Effector memory CD4-positive, alpha-beta T cell (primary cell): ENCODE measurements at regions not wholly inside any gene's neighbourhood (a gene's known extent, or its start where the extent isn't known, plus 50 kb on each side); places are given as distances from the start of the nearest gene placed in this dataset.
A peak's percentile ranks its signal among the peaks of the same experiment; 100 is the strongest.
"Not testable (repeated sequence)": the region's sequence is repeated elsewhere in the genome, so short reads cannot be mapped to it uniquely, and the experiment has no call there.

Experiments
- DNase-seq, 3 donors: peaks; one replicate each; pipeline ENCODE4 v3.0.0-alpha.2; 2020
- H3K27ac ChIP-seq: 2 replicates; pipeline ENCODE4 v1.7.0; 2013; ENCODE audit warnings: mild to moderate bottlenecking, low read length, moderate library complexity; ENCODE audit not compliant: insufficient read depth, poor library complexity, severe bottlenecking
- H3K27me3 ChIP-seq: replicated peaks from 2 replicates; pipeline ENCODE4 v1.7.0; 2013; ENCODE audit warnings: mild to moderate bottlenecking, low read length; ENCODE audit not compliant: insufficient read depth, control insufficient read depth, poor library complexity, severe bottlenecking
- H3K36me3 ChIP-seq: 2 replicates; pipeline ENCODE4 v1.7.0; 2013; ENCODE audit warnings: mild to moderate bottlenecking, low read length, moderate library complexity; ENCODE audit not compliant: control insufficient read depth, insufficient read depth
- H3K4me1 ChIP-seq: 2 replicates; pipeline ENCODE4 v1.7.0; 2013; ENCODE audit warnings: low read length, mild to moderate bottlenecking; ENCODE audit not compliant: control insufficient read depth, insufficient read depth, poor library complexity, severe bottlenecking
- H3K4me3 ChIP-seq: 2 replicates; pipeline ENCODE4 v1.7.0; 2013; ENCODE audit warnings: low read length, low read depth, mild to moderate bottlenecking; ENCODE audit not compliant: insufficient read depth, poor library complexity, severe bottlenecking
- H3K9me3 ChIP-seq: 2 replicates; pipeline ENCODE4 v1.7.0; 2013; ENCODE audit warnings: mild to moderate bottlenecking, low read length, moderate library complexity; ENCODE audit not compliant: control insufficient read depth

GRCh38 chrX:51144828-51145442 lies 187.7 kb upstream of the NUDT10 start:
- H3K4me3 ChIP-seq: no peak overlapping the region
- no peak overlapping the region for H3K27ac ChIP-seq
- no peaks in the 10 kb centered on the region for H3K27me3 ChIP-seq
- peak in 1 of 3 donors; percentile 2 for DNase-seq
- no peaks in the 10 kb centered on the region for H3K36me3 ChIP-seq
- no peaks in the 10 kb centered on the region for H3K9me3 ChIP-seq
- no peaks in the 10 kb centered on the region for H3K4me1 ChIP-seq

GRCh38 chrX:51148848-51149247 lies 183.8 kb upstream of the NUDT10 start:
- no peak overlapping the region for H3K4me3 ChIP-seq
- H3K27ac ChIP-seq: no peak overlapping the region
- no peaks in the 10 kb centered on the region for H3K36me3 ChIP-seq
- no peaks in the 10 kb centered on the region for H3K4me1 ChIP-seq
- H3K27me3 ChIP-seq: no peaks in the 10 kb centered on the region
- no peak for DNase-seq
- H3K9me3 ChIP-seq: no peaks in the 10 kb centered on the region

- H3K27me3 ChIP-seq: no peaks in the 10 kb centered on the region
- H3K4me3 ChIP-seq: no peak overlapping the region
- no peaks in the 10 kb centered on the region for H3K36me3 ChIP-seq
- H3K9me3 ChIP-seq: no peaks in the 10 kb centered on the region
- DNase-seq: no peak
- no peak overlapping the region for H3K27ac ChIP-seq
- no peaks in the 10 kb centered on the region for H3K4me1 ChIP-seq
Measured at GRCh38 chrX:51151734-51152133, 180.9 kb upstream of the NUDT10 start.

- H3K27ac ChIP-seq: no peak overlapping the region
- no peak for DNase-seq
- no peaks in the 10 kb centered on the region for H3K4me1 ChIP-seq
- no peaks in the 10 kb centered on the region for H3K9me3 ChIP-seq
- no peaks in the 10 kb centered on the region for H3K27me3 ChIP-seq
- no peaks in the 10 kb centered on the region for H3K36me3 ChIP-seq
- no peak overlapping the region for H3K4me3 ChIP-seq
Measured at GRCh38 chrX:51155157-51155556, 177.5 kb upstream of the NUDT10 start.

GRCh38 chrX:51155566-51155965 lies 177.1 kb upstream of the NUDT10 start:
- Histone ChIP-seq H3K27me3 (no peaks in the 10 kb centered on the region), H3K4me3 (no peak overlapping the region), H3K36me3 (no peaks in the 10 kb centered on the region), H3K4me1 (no peaks in the 10 kb centered on the region), H3K27ac (no peak overlapping the region), H3K9me3 (no peaks in the 10 kb centered on the region)
- no peak for DNase-seq

DNA sequence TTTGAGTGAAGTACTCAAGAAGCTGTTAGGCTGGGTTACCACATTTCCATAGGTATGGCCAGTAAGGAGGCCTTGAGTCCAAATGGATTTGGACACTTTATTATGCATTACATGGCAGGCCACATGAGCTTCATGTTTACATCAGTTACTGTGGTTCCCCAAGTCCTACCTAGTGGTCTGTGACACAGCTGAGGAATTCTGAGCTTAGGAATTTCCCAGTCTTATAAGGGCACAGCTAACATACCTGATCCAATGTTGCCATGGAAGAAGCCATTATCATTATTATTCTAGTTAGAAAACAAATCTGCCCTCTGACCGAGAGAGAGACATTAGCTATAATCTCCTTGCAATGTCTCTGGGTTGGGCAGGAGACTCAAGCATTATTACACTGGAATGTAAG lies 174.4 kb upstream of the NUDT10 start:
- no peak overlapping the region for H3K27ac ChIP-seq
- H3K36me3 ChIP-seq: no peaks in the 10 kb centered on the region
- DNase-seq: no peak
- H3K4me1 ChIP-seq: no peaks in the 10 kb centered on the region
- no peak overlapping the region for H3K4me3 ChIP-seq
- H3K9me3 ChIP-seq: no peaks in the 10 kb centered on the region
- H3K27me3 ChIP-seq: no peaks in the 10 kb centered on the region

DNA sequence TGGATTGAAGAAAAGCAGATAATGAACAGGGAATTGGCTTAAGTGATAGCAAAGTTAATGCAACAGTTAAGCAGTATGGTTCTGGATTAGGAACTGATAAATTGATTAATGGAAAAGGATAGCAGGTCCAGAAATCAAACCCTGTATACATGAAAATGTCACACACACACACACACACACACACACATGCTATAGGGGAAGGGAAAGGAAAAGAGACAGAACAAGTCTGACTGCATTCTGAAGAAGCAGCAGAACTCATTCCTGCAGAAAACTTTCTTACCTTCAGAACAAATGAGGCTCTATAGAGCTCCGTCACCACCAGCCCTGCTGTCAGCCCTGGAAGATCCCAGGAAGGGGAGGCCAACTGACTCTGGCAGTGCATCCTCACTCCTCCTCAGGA lies 173.2 kb upstream of the NUDT10 start:
- H3K27me3 ChIP-seq, H3K27ac ChIP-seq, H3K9me3 ChIP-seq, DNase-seq, H3K36me3 ChIP-seq, H3K4me3 ChIP-seq, H3K4me1 ChIP-seq: not testable (repeated sequence)

GRCh38 chrX:51163730-51164129 lies 168.9 kb upstream of the NUDT10 start:
- DNase-seq: no peak
- no peaks in the 10 kb centered on the region for H3K4me1 ChIP-seq
- no peak overlapping the region for H3K4me3 ChIP-seq
- H3K9me3 ChIP-seq: no peaks in the 10 kb centered on the region
- no peak overlapping the region for H3K27ac ChIP-seq
- H3K36me3 ChIP-seq: no peaks in the 10 kb centered on the region
- H3K27me3 ChIP-seq: no peaks in the 10 kb centered on the region

DNA sequence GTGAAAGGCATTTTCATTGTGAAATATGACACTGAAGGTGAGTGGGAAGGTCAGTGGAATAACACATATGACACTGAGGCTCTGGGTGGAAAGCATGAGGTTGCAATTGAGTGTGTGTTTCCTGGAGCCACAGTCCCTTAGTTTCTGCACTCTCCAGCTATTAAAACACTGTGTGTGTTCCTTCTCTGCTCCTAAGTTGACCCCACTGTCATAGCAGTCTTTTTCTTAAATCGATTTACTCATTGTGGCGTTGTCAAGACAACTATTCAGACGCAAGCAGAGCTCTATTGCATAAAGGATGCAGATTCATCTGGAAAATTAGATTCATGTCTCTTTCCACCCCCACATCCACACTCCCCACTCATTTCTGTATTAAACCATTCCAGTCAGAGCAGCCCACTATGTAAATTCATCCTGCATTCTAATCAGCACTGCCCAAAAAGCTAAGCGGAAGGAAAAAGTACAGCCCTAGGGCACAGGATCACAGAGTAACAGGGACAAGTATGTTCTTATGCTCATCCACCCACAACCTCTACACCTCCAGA lies 154.2 kb upstream of the NUDT10 start:
- H3K4me3 ChIP-seq, H3K36me3 ChIP-seq, H3K27ac ChIP-seq, H3K9me3 ChIP-seq, H3K27me3 ChIP-seq, DNase-seq, H3K4me1 ChIP-seq: not testable (repeated sequence)

DNA sequence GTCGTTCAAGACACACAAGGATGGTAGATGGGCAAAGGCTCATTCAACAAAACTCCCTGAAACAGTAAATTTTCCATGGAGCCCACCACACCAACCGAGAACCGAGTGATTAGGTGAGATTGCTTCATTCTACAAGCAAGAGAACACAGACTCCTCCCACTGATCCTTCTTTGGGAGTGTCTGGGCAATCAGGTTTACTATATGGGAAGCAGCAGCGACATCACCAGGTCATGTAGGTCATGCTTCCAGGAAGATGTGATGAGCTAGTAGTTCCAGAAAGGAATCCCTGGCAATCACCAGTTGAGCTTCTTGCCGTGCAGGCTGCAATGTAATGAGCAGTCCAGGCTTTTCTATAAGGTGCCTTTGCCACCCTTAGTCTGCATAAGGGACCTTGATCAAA lies 152.8 kb upstream of the NUDT10 start:
- not testable (repeated sequence) for H3K36me3 ChIP-seq, DNase-seq, H3K27me3 ChIP-seq, H3K9me3 ChIP-seq, H3K4me1 ChIP-seq, H3K4me3 ChIP-seq, H3K27ac ChIP-seq
